Gastrocnemius medialis (tissue), 4 donors: ENCODE measurements at regions not wholly inside any gene's neighbourhood (a gene's known extent, or its start where the extent isn't known, plus 50 kb on each side); places are given as distances from the start of the nearest gene placed in this dataset.

ENCODE experiments used
- CTCF ChIP-seq, 5 experiments: fragments of 450-650 bp in 3 of 5; fragments of 200-600 bp in 2 of 5; sonication (generic) in 2 of 5; IDR thresholded peaks in 4 of 5; conservative IDR thresholded peaks in 1 of 5; 1 replicate in 4 of 5; 2 replicates in 1 of 5; pipeline ENCODE4 v1.5.1; 2016 to 2019; ENCODE audit warnings: antibody characterized with exemption in 5 of 5, mild to moderate bottlenecking in 3 of 5, moderate library complexity in 3 of 5
- POLR2A ChIP-seq, 2 donors: fragments of 450-650 bp; IDR thresholded peaks; one replicate each; pipeline ENCODE4 v1.6.1; 2017; ENCODE audit warnings: antibody characterized with exemption in 2 of 2, mild to moderate bottlenecking in 2 of 2, moderate library complexity in 2 of 2

GRCh38 chr10:120342115-120342714, 114.8 kb upstream of the PLPP4 start:
- TF ChIP-seq CTCF (IDR thresholded peaks at IDR 0.05 in 4 of 5, conservative IDR thresholded peaks at IDR 0.05 in 1 of 5) = no peak
- TF ChIP-seq POLR2A (IDR thresholded peaks at IDR 0.05) = no peak
